Liver (tissue), 8 donors: ENCODE measurements at regions not wholly inside any gene's neighbourhood (a gene's known extent, or its start where the extent isn't known, plus 50 kb on each side); places are given as distances from the start of the nearest gene placed in this dataset.

ENCODE experiments used
- DNase-seq: peaks from one replicate; pipeline ENCODE4 v3.0.0-alpha.2; 2017; ENCODE audit warnings: low spot score
- H3K27ac ChIP-seq, 2 donors: one replicate each; pipeline ENCODE4 v1.7.0; 2013; ENCODE audit warnings: inconsistent platforms in 2 of 2, low read length in 2 of 2, control low read depth in 1 of 2, low read depth in 1 of 2, mild to moderate bottlenecking in 1 of 2
- H3K27me3 ChIP-seq, 4 donors: one replicate each; pipeline versions ENCODE4 v1.6.1 to v1.7.0; 2013; ENCODE audit warnings: low read length in 3 of 4, inconsistent platforms in 1 of 4, mild to moderate bottlenecking in 1 of 4, moderate library complexity in 1 of 4; ENCODE audit not compliant: control insufficient read depth in 4 of 4, insufficient read depth in 4 of 4
- H3K36me3 ChIP-seq, 4 donors: one replicate each; pipeline versions ENCODE4 v1.6.1 to v1.7.0; 2013; ENCODE audit warnings: low read length in 3 of 4, mild to moderate bottlenecking in 3 of 4, low read depth in 1 of 4, moderate library complexity in 1 of 4; ENCODE audit not compliant: control insufficient read depth in 4 of 4, insufficient read depth in 3 of 4
- H3K4me1 ChIP-seq, 4 donors: one replicate each; pipeline versions ENCODE4 v1.6.1 to v1.7.0; 2013; ENCODE audit warnings: low read length in 3 of 4, mild to moderate bottlenecking in 3 of 4, moderate library complexity in 1 of 4; ENCODE audit not compliant: control insufficient read depth in 4 of 4, insufficient read depth in 4 of 4
- H3K4me3 ChIP-seq, 3 donors: one replicate each; pipeline versions ENCODE4 v1.6.1 to v1.7.0; 2013; ENCODE audit warnings: low read length in 3 of 3, control low read depth in 1 of 3, low read depth in 1 of 3, mild to moderate bottlenecking in 1 of 3
- H3K9ac ChIP-seq, 2 donors: one replicate each; pipeline ENCODE4 v1.7.0; 2013; ENCODE audit warnings: low read length in 2 of 2, mild to moderate bottlenecking in 2 of 2, moderate library complexity in 2 of 2, control low read depth in 1 of 2, low read depth in 1 of 2
- H3K9me3 ChIP-seq, 4 donors: one replicate each; pipeline versions ENCODE4 v1.6.1 to v1.7.0; 2013; ENCODE audit warnings: low read length in 3 of 4; ENCODE audit not compliant: control insufficient read depth in 4 of 4
- EGR1 ChIP-seq, 2 donors: IDR thresholded peaks; 2 replicates each; pipeline ENCODE4 v1.6.1; 2016 to 2018; ENCODE audit warnings: antibody characterized with exemption in 2 of 2, low read depth in 2 of 2
- FOXA1 ChIP-seq: IDR thresholded peaks from 2 replicates; pipeline ENCODE4 v1.6.1; 2016; ENCODE audit warnings: antibody characterized with exemption
- FOXA2 ChIP-seq: IDR thresholded peaks from 2 replicates; pipeline ENCODE4 v1.6.1; 2016; ENCODE audit warnings: antibody characterized with exemption
- GABPA ChIP-seq, 2 donors: IDR thresholded peaks in 1 of 2; conservative IDR thresholded peaks in 1 of 2; 2 replicates each; pipeline ENCODE4 v1.6.1; 2016; ENCODE audit warnings: antibody characterized with exemption in 2 of 2, mild to moderate bottlenecking in 1 of 2, moderate library complexity in 1 of 2
- HNF4A ChIP-seq, 2 donors: conservative IDR thresholded peaks; 2 replicates each; pipeline ENCODE4 v1.6.1; 2016; ENCODE audit warnings: antibody characterized with exemption in 2 of 2, mild to moderate bottlenecking in 2 of 2
- HNF4G ChIP-seq: IDR thresholded peaks from 2 replicates; pipeline ENCODE4 v1.6.1; 2016; ENCODE audit warnings: antibody characterized with exemption
- JUND ChIP-seq, 2 donors: IDR thresholded peaks; 2 replicates each; pipeline ENCODE4 v1.6.1; 2016; ENCODE audit warnings: antibody characterized with exemption in 2 of 2
- NR2F2 ChIP-seq: IDR thresholded peaks from 2 replicates; pipeline ENCODE4 v1.6.1; 2016; ENCODE audit warnings: antibody characterized with exemption
- RAD21 ChIP-seq, 2 donors: IDR thresholded peaks; 2 replicates each; pipeline ENCODE4 v1.6.1; 2016; ENCODE audit warnings: antibody characterized with exemption in 2 of 2, mild to moderate bottlenecking in 2 of 2
- RXRA ChIP-seq, 2 donors: IDR thresholded peaks; 2 replicates each; pipeline ENCODE4 v1.6.1; 2017 to 2018; ENCODE audit warnings: antibody characterized with exemption in 2 of 2, mild to moderate bottlenecking in 1 of 2
- SP1 ChIP-seq: IDR thresholded peaks from 2 replicates; pipeline ENCODE4 v1.6.1; 2018; ENCODE audit warnings: antibody characterized with exemption, mild to moderate bottlenecking
- TAF1 ChIP-seq: conservative IDR thresholded peaks from 2 replicates; pipeline ENCODE4 v1.6.1; 2016; ENCODE audit warnings: antibody characterized with exemption, mild to moderate bottlenecking
- YY1 ChIP-seq: IDR thresholded peaks from 2 replicates; pipeline ENCODE4 v1.6.1; 2016; ENCODE audit warnings: antibody characterized with exemption, mild to moderate bottlenecking
- WGBS: extraction: QIAGEN DNeasy Blood & Tissue Kit; methylation state at CpG from one replicate; pipeline ENCODE4 v1.1.7; 2013; 5-methylcytosine and 5-hydroxymethylcytosine counted together
- TF ChIP-seq, protein P1 (sequence below): IDR thresholded peaks from 2 replicates; pipeline ENCODE4 v1.6.1; 2016; ENCODE audit warnings: antibody characterized with exemption
- TF ChIP-seq, protein P2 (sequence below): IDR thresholded peaks from 2 replicates; pipeline ENCODE4 v1.6.1; 2016; ENCODE audit warnings: antibody characterized with exemption
- TF ChIP-seq, protein P3 (sequence below): IDR thresholded peaks from 2 replicates; pipeline ENCODE4 v1.6.1; 2016; ENCODE audit warnings: antibody characterized with exemption, mild to moderate bottlenecking
- TF ChIP-seq, protein P4 (sequence below): fragments of 150-350 bp; IDR thresholded peaks from 2 replicates; pipeline ENCODE4 v1.5.1; 2017; ENCODE audit warnings: improper control_type of control experiment, low read depth, low read length; ENCODE audit not compliant: missing input control
- TF ChIP-seq, protein P5 (sequence below): IDR thresholded peaks from 2 replicates; pipeline ENCODE4 v1.6.1; 2016; ENCODE audit warnings: antibody characterized with exemption
- donor health status: healthy.
- donor health status: healthy.
- donor health status: healthy.
- donor health status: healthy.
- donor health status: healthy.

DNA sequence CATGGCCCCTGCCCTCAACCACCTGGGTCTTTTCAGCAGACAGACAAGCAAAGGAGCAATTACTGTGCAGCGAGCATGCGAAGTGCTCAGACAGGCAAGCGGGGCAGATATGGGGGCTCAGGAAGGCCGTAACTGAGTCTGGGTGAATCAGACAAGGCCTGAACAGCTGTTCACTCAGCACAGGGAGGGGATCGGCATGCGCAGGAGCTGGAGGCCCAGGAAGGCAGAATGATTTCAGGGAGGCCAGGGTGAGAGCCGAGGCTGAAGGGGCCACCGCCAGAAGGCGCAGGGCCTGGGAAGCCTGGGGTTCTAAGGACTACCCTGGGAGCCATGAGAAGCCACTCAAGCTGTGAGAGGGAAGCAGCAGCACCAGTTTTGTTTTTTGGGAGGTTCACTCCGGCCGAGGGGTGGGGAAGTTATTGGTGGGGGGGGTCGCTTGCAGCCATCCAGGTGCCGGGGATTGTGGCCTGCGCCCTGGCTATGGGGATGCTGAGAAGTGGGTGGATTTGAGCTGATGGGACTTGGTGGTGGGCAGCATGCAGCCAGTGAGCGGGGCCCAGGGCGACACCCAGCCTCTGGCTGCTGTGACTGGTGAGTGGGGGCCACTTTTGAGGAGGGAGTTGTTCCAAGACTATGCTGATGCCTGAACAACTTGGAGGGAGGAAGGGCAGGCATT, 132.2 kb downstream of the TSN start:
- TF ChIP-seq HNF4A (conservative IDR thresholded peaks at IDR 0.05) (no peak), SP1 (no peak), JUND (IDR thresholded peaks at IDR 0.05) (no peak), RAD21 (IDR thresholded peaks at IDR 0.05) (no peak), NR2F2 (no peak), FOXA1 (no peak), GABPA (IDR thresholded peaks at IDR 0.05 in 1 of 2, conservative IDR thresholded peaks at IDR 0.05 in 1 of 2) (no peak), RXRA (IDR thresholded peaks at IDR 0.05) (no peak), TAF1 (no peak), FOXA2 (no peak), YY1 (no peak), EGR1 (IDR thresholded peaks at IDR 0.05; ENCODE audit: low read depth in 2 of 2) (no peak), HNF4G (no peak)
- TF ChIP-seq, protein P1, sequence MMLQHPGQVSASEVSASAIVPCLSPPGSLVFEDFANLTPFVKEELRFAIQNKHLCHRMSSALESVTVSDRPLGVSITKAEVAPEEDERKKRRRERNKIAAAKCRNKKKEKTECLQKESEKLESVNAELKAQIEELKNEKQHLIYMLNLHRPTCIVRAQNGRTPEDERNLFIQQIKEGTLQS, result no peak
- TF ChIP-seq, protein P2, sequence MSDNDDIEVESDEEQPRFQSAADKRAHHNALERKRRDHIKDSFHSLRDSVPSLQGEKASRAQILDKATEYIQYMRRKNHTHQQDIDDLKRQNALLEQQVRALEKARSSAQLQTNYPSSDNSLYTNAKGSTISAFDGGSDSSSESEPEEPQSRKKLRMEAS, result no peak
- TF ChIP-seq, protein P3, sequence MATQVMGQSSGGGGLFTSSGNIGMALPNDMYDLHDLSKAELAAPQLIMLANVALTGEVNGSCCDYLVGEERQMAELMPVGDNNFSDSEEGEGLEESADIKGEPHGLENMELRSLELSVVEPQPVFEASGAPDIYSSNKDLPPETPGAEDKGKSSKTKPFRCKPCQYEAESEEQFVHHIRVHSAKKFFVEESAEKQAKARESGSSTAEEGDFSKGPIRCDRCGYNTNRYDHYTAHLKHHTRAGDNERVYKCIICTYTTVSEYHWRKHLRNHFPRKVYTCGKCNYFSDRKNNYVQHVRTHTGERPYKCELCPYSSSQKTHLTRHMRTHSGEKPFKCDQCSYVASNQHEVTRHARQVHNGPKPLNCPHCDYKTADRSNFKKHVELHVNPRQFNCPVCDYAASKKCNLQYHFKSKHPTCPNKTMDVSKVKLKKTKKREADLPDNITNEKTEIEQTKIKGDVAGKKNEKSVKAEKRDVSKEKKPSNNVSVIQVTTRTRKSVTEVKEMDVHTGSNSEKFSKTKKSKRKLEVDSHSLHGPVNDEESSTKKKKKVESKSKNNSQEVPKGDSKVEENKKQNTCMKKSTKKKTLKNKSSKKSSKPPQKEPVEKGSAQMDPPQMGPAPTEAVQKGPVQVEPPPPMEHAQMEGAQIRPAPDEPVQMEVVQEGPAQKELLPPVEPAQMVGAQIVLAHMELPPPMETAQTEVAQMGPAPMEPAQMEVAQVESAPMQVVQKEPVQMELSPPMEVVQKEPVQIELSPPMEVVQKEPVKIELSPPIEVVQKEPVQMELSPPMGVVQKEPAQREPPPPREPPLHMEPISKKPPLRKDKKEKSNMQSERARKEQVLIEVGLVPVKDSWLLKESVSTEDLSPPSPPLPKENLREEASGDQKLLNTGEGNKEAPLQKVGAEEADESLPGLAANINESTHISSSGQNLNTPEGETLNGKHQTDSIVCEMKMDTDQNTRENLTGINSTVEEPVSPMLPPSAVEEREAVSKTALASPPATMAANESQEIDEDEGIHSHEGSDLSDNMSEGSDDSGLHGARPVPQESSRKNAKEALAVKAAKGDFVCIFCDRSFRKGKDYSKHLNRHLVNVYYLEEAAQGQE, result no peak
- TF ChIP-seq, protein P4, sequence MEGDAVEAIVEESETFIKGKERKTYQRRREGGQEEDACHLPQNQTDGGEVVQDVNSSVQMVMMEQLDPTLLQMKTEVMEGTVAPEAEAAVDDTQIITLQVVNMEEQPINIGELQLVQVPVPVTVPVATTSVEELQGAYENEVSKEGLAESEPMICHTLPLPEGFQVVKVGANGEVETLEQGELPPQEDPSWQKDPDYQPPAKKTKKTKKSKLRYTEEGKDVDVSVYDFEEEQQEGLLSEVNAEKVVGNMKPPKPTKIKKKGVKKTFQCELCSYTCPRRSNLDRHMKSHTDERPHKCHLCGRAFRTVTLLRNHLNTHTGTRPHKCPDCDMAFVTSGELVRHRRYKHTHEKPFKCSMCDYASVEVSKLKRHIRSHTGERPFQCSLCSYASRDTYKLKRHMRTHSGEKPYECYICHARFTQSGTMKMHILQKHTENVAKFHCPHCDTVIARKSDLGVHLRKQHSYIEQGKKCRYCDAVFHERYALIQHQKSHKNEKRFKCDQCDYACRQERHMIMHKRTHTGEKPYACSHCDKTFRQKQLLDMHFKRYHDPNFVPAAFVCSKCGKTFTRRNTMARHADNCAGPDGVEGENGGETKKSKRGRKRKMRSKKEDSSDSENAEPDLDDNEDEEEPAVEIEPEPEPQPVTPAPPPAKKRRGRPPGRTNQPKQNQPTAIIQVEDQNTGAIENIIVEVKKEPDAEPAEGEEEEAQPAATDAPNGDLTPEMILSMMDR, result no peak
- TF ChIP-seq, protein P5, sequence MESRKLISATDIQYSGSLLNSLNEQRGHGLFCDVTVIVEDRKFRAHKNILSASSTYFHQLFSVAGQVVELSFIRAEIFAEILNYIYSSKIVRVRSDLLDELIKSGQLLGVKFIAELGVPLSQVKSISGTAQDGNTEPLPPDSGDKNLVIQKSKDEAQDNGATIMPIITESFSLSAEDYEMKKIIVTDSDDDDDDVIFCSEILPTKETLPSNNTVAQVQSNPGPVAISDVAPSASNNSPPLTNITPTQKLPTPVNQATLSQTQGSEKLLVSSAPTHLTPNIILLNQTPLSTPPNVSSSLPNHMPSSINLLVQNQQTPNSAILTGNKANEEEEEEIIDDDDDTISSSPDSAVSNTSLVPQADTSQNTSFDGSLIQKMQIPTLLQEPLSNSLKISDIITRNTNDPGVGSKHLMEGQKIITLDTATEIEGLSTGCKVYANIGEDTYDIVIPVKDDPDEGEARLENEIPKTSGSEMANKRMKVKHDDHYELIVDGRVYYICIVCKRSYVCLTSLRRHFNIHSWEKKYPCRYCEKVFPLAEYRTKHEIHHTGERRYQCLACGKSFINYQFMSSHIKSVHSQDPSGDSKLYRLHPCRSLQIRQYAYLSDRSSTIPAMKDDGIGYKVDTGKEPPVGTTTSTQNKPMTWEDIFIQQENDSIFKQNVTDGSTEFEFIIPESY, result no peak
- Histone ChIP-seq H3K9me3 (no peaks in the 10 kb centered on the region), H3K27me3 (no peaks in the 10 kb centered on the region), H3K36me3 (no peaks in the 10 kb centered on the region), H3K4me1 (no peaks in the 10 kb centered on the region), H3K27ac (no peak overlapping the region), H3K4me3 (no peak overlapping the region), H3K9ac (no peak overlapping the region)
- WGBS, result 93% methylated on average over 16 of the region's 16 CpGs
- no peak for DNase-seq
